ENCODE measurements at regions not wholly inside any gene's neighbourhood (a gene's known extent, or its start where the extent isn't known, plus 50 kb on each side); places are given as distances from the start of the nearest gene placed in this dataset.
"Not testable (repeated sequence)": the region's sequence is repeated elsewhere in the genome, so short reads cannot be mapped to it uniquely, and the experiment has no call there.

- intact Hi-C loops (cut with DNase I; ENCODE audit: low total_unique reads), result no loop called here
- in situ Hi-C loops (cut with MboI; ENCODE audit: low pct_ligation_motif_present in 1 of 4, low pct_unique_long_range_greater_than_20kb in 1 of 4, low sequenced_read_pairs in 3 of 4), result no loop called here
- TF ChIP-seq POLR2AphosphoS5 (IDR thresholded peaks at IDR 0.05) (no peak), CTCF (IDR thresholded peaks at IDR 0.05) (no peak), POLR2A (IDR thresholded peaks at IDR 0.05) (no peak), EP300 (IDR thresholded peaks at IDR 0.05; ENCODE audit: low read depth) (no peak)
- Histone ChIP-seq H3K36me3 (no peaks in the 10 kb centered on the region), H3K4me1 (peaks cover 3 to 19% (median 8%) of the 10 kb centered on the region in 4 donors), H3K9me3 (no peaks in the 10 kb centered on the region), H3K4me3 (no peak overlapping the region), H3K27ac (no peak overlapping the region), H3K27me3 (no peaks in the 10 kb centered on the region)
- 67 to 76% methylated on average over 1 to 2 of the region's 2 CpGs for WGBS, 2 donors (ENCODE audit: low coverage in 1 of 2)
- DNase-seq, result no peak
Measured at GRCh38 chr13:44147648-44148047, 226.0 kb upstream of the SERP2 start.

- 88 to 92% methylated on average over 4 to 5 of the region's 5 CpGs for WGBS, 2 donors (ENCODE audit: low coverage in 1 of 2)
- intact Hi-C loops (cut with DNase I; ENCODE audit: low total_unique reads), result no loop called here
- Histone ChIP-seq H3K9me3 (no peaks in the 10 kb centered on the region), H3K4me1 (peaks cover 3 to 14% (median 5%) of the 10 kb centered on the region in 4 donors), H3K4me3 (no peak overlapping the region), H3K36me3 (no peaks in the 10 kb centered on the region), H3K27me3 (no peaks in the 10 kb centered on the region), H3K27ac (no peak overlapping the region)
- in situ Hi-C loops (cut with MboI; ENCODE audit: low pct_ligation_motif_present in 1 of 4, low pct_unique_long_range_greater_than_20kb in 1 of 4, low sequenced_read_pairs in 3 of 4), result no loop called here
- TF ChIP-seq EP300 (IDR thresholded peaks at IDR 0.05; ENCODE audit: low read depth) (no peak), POLR2A (IDR thresholded peaks at IDR 0.05) (no peak), CTCF (IDR thresholded peaks at IDR 0.05) (no peak), POLR2AphosphoS5 (IDR thresholded peaks at IDR 0.05) (no peak)
- DNase-seq, result no peak
Measured at GRCh38 chr13:44148159-44148914, 225.3 kb upstream of the SERP2 start.

GRCh38 chr13:44149231-44149630, 224.4 kb upstream of the SERP2 start:
- H3K36me3 ChIP-seq; H3K4me3 ChIP-seq; H3K27ac ChIP-seq; in situ Hi-C loops (cut with MboI; ENCODE audit: low pct_ligation_motif_present in 1 of 4, low pct_unique_long_range_greater_than_20kb in 1 of 4, low sequenced_read_pairs in 3 of 4); DNase-seq; H3K27me3 ChIP-seq; intact Hi-C loops (cut with DNase I; ENCODE audit: low total_unique reads); H3K9me3 ChIP-seq: not testable (repeated sequence)
- 96 to 100% methylated on average over 1 to 3 of the region's 3 CpGs for WGBS, 2 donors (ENCODE audit: low coverage in 1 of 2)
- H3K4me1 ChIP-seq, result peaks cover 3 to 14% (median 5%) of the 10 kb centered on the region in 4 donors

- TF ChIP-seq EP300 (IDR thresholded peaks at IDR 0.05; ENCODE audit: low read depth) (no peak), CTCF (IDR thresholded peaks at IDR 0.05) (no peak), POLR2A (IDR thresholded peaks at IDR 0.05) (no peak), POLR2AphosphoS5 (IDR thresholded peaks at IDR 0.05) (no peak)
- H3K4me1 ChIP-seq, result peaks cover 3 to 14% (median 5%) of the 10 kb centered on the region in 4 donors
- H3K27ac ChIP-seq, result no peak overlapping the region
- in situ Hi-C loops (cut with MboI; ENCODE audit: low pct_ligation_motif_present in 1 of 4, low pct_unique_long_range_greater_than_20kb in 1 of 4, low sequenced_read_pairs in 3 of 4), result loop anchor here in 1 of 4 donors (10.0 kb wide), 1 partner anchor 285 kb away; no protein-coding TSS in a partner anchor
- intact Hi-C loops (cut with DNase I; ENCODE audit: low total_unique reads), result no loop called here
- H3K36me3 ChIP-seq, result no peaks in the 10 kb centered on the region
- WGBS, 2 donors (ENCODE audit: low coverage in 1 of 2), result 94 to 98% methylated on average over 4 of the region's 4 CpGs
- no peaks in the 10 kb centered on the region for H3K27me3 ChIP-seq
- H3K9me3 ChIP-seq, result no peaks in the 10 kb centered on the region
- H3K4me3 ChIP-seq, result no peak overlapping the region
- no peak for DNase-seq
Measured at GRCh38 chr13:44149821-44150220, 223.8 kb upstream of the SERP2 start.

All from transverse colon (tissue), 4 donors.